Activated naive CD8-positive, alpha-beta T cell (primary cell): ENCODE measurements at regions not wholly inside any gene's neighbourhood (a gene's known extent, or its start where the extent isn't known, plus 50 kb on each side); places are given as distances from the start of the nearest gene placed in this dataset.

Experiments used
- H3K27ac Mint-ChIP-seq: one replicate; pipeline ENCODE4 v1.8.0; 2021; ENCODE audit warnings: mixed read lengths
- H3K27me3 Mint-ChIP-seq: one replicate; pipeline ENCODE4 v1.8.0; 2021; ENCODE audit warnings: mixed read lengths
- H3K36me3 Mint-ChIP-seq: one replicate; pipeline ENCODE4 v1.8.0; 2021; ENCODE audit warnings: mixed read lengths
- H3K4me1 Mint-ChIP-seq: one replicate; pipeline ENCODE4 v1.8.0; 2021; ENCODE audit warnings: low read depth, mixed read lengths
- H3K4me3 Mint-ChIP-seq: one replicate; pipeline ENCODE4 v1.8.0; 2021; ENCODE audit warnings: mild to moderate bottlenecking, mixed read lengths
- H3K9me3 Mint-ChIP-seq: one replicate; pipeline ENCODE4 v1.8.0; 2021; ENCODE audit warnings: low read depth, mixed read lengths

DNA sequence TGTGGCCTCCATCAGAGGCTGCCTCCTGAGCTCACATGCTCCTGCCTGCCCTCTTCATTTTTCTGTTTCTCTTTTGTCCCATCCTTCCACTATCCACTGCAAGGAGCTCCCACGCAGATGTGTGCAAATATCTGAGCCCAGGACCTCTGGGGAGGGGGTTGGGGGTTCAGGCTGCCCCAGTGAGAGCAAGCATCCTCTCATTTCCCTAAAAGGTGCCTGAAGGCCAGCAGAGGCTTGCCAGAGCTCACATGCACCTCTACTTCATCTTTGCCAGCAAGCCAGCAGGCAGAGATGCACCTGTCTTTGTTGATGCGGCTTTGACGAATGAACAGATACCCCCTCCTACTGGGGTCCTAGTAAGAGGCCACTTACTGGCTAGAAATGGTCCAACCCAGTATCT lies 128.8 kb downstream of the FGF9 start:
- Mint-ChIP-seq H3K4me1 (no peaks in the 10 kb centered on the region), H3K9me3 (no peaks in the 10 kb centered on the region), H3K27ac (no peak overlapping the region), H3K4me3 (no peak overlapping the region), H3K36me3 (no peaks in the 10 kb centered on the region), H3K27me3 (peaks cover 4% of the 10 kb centered on the region)

DNA sequence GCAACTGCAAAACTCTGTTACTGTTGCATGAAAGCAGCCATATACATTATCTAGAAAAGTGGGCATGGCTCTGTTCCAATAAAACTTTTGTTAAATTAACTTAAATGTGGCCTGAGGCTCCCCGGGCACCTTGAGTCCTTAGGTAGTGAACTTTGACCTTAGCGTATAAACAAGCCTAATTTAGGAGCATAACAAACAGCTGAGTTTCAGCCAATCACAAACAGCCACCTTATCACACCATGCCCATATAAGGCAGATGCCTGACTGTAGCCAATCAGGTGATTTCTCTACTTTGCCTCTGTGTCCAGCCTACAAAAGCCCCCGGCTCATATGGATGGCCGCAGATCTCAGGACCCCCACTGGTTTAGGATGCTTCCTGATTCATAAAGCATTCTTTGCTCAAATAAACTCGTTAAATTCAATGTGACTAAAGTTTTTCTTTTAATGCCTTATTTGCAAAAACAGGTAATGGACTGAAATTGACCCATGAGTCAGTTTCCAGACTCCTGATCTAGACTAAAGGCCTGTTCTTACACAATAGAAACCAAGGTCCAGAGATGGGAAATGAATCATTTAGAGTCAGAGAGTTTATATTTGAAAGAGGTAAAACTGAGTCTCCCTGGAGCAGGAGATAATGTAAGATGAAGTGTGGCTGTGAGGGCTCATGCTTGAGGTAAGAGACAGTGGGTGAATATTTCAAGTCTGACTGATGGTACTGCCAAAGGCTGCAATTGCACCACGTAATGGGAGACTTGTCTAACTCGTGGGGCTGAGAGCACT lies 130.2 kb downstream of the FGF9 start:
- no peaks in the 10 kb centered on the region for H3K9me3 Mint-ChIP-seq

DNA sequence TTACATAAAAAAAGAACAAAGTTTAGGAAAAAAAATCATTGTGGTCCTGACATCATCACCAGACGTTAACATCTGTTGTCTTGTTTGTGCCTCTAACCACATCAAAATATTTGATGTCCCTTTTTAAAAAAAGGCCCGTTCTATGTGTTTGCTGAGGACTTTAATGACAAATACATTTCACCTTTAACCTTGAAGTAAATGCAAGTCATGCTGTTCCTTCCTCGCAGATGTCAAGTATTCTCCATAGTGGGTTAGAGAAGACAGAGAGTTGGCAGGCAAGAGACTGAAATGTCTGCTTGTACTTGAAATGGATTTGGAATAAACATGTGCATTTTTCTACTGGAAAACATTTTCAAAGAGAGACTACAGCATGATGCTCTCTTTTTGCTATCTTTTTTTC lies 134.9 kb downstream of the FGF9 start:
- Mint-ChIP-seq H3K9me3 (no peaks in the 10 kb centered on the region), H3K36me3 (peaks cover 2% of the 10 kb centered on the region), H3K4me3 (no peak overlapping the region), H3K27ac (no peak overlapping the region), H3K4me1 (no peaks in the 10 kb centered on the region), H3K27me3 (peaks cover 10% of the 10 kb centered on the region)

More for the DNA sequence above, 130.2 kb downstream of the FGF9 start:
- no peaks in the 10 kb centered on the region for H3K36me3 Mint-ChIP-seq
- no peak overlapping the region for H3K27ac Mint-ChIP-seq
- peaks cover 4% of the 10 kb centered on the region for H3K27me3 Mint-ChIP-seq
- H3K4me3 Mint-ChIP-seq: no peak overlapping the region
- H3K4me1 Mint-ChIP-seq: no peaks in the 10 kb centered on the region

DNA sequence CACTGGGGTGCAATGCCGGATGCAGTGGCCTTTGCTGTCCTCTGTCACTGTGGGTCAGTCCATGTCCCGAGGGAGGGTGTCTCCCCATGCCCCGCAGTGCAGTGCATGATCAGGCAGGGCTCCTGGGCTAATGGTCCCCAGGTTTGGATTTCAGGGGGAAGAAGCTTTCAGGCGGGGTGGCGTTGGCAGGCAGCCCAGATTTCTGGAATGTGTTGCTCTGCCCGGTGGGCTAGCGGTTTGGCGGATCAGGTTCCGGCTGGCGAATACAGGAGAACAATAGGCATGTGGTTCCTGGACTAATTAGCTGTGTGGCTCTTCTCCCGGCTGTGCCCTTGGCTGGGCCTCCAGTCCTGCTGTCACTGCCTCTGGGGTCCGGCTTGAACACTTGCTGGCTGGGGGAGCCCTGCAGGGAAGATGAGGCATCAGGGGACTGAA lies 141.3 kb downstream of the FGF9 start:
- H3K9me3 Mint-ChIP-seq: no peaks in the 10 kb centered on the region
- H3K4me3 Mint-ChIP-seq: no peak overlapping the region
- H3K36me3 Mint-ChIP-seq: peaks cover 2% of the 10 kb centered on the region
- H3K27me3 Mint-ChIP-seq: peaks cover 7% of the 10 kb centered on the region
- H3K4me1 Mint-ChIP-seq: no peaks in the 10 kb centered on the region
- no peak overlapping the region for H3K27ac Mint-ChIP-seq

DNA sequence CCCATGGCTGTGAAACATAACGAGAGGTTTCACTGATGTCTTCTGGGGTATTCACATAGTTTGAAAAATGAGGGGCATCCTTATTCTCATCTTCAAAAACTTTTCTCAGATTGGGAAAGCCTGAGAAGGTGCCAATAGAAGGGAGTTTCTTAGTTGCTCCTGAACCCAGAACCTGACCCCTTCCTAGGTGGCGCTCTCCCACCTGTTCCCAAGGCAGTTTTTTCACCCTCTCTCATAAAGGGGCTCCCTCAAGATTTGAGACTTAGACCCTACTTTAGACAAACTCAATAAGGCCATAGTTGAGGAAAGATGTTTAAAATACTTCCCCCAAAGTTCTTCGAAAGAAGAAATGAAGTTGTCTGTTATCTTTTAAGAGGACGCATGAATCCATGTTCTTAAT lies 142.2 kb downstream of the FGF9 start:
- Mint-ChIP-seq H3K9me3 (no peaks in the 10 kb centered on the region), H3K4me1 (no peaks in the 10 kb centered on the region), H3K27ac (no peak overlapping the region), H3K27me3 (peaks cover 4% of the 10 kb centered on the region), H3K36me3 (no peaks in the 10 kb centered on the region), H3K4me3 (no peak overlapping the region)

DNA sequence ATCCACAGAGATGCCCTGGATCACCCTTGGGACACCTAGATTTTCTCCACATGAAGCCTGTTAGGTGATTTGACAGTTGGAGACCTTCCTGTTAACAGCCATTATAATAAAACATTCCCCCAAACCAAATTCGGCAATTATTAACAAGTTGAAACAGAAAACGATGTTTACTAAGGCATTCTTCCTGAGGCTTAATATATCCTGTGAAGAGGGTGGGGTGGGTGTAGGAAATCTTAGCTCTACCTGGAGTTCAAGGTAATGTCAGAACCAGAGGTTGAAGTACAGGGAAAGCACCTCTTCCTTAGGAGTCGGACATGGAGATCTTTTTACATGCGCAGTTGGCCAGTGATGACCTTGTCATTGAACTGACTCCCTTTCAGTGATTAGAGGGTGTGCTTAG lies 143.0 kb downstream of the FGF9 start:
- H3K27ac Mint-ChIP-seq: no peak overlapping the region
- no peaks in the 10 kb centered on the region for H3K9me3 Mint-ChIP-seq
- no peaks in the 10 kb centered on the region for H3K4me1 Mint-ChIP-seq
- no peak overlapping the region for H3K4me3 Mint-ChIP-seq
- H3K36me3 Mint-ChIP-seq: no peaks in the 10 kb centered on the region
- peaks cover 4% of the 10 kb centered on the region for H3K27me3 Mint-ChIP-seq

DNA sequence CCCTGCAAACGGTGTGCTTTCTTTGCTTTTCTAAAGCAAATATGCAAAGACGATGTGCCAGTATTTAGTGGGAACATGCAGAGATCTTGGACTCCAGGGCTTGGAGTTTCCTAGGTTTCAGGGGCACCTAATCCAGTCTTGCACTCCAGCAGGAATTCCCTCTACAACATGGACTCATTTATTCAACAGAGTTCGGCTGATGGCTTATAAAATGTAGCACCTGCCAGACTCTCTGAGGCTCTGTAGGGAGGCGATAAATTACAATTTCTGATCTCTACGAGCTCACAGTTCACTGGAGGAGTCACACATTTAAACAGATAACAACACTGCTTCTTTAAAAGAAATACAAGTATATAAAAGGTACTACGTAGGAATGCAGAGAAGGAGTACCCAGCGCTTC lies 143.7 kb downstream of the FGF9 start:
- Mint-ChIP-seq H3K9me3 (no peaks in the 10 kb centered on the region), H3K27me3 (peaks cover 4% of the 10 kb centered on the region), H3K4me1 (no peaks in the 10 kb centered on the region), H3K36me3 (no peaks in the 10 kb centered on the region), H3K27ac (no peak overlapping the region), H3K4me3 (no peak overlapping the region)

DNA sequence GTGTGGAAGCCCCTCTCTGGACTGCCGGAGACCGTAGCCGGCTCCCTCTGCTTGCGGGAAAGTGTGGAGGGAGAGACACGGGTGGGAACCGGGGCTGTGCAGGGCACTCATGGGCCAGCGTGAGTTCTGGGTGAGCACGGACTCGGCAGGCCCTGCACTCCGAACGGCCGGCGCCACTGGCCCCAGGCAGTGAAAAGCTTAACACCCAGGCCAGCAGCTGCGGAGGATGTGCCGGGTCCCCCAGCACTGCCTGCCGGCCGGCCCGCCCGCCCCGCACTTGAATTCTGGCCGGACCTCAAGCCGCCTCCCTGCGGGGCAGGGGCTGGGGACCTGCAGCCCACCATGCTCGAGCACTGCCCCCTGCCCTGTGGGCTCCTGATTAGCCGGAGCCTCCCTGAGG lies 147.0 kb downstream of the FGF9 start:
- Mint-ChIP-seq H3K9me3 (no peaks in the 10 kb centered on the region), H3K27me3 (no peaks in the 10 kb centered on the region), H3K27ac (no peak overlapping the region), H3K36me3 (no peaks in the 10 kb centered on the region), H3K4me1 (no peaks in the 10 kb centered on the region), H3K4me3 (no peak overlapping the region)

DNA sequence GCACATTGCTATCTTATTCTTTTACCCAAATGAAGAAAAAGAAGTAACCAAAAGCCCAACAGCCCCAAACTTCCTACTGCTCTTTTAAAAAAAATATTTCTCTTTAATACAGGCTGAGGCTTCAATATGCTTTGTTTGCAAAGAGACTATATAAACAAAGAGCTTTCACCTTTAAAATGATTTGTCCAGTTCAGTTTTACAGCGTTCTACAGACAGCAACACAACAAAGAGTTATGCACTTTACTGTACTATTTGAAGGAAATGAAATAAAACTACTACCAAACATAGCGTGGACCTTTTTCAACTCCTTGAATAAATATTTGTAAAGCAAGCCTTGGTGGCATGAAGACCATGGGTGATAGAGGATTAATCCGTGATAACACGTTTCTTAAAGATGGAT lies 151.2 kb downstream of the FGF9 start:
- no peaks in the 10 kb centered on the region for H3K9me3 Mint-ChIP-seq
- no peak overlapping the region for H3K4me3 Mint-ChIP-seq
- no peaks in the 10 kb centered on the region for H3K4me1 Mint-ChIP-seq
- no peak overlapping the region for H3K27ac Mint-ChIP-seq
- no peaks in the 10 kb centered on the region for H3K27me3 Mint-ChIP-seq
- H3K36me3 Mint-ChIP-seq: no peaks in the 10 kb centered on the region

DNA sequence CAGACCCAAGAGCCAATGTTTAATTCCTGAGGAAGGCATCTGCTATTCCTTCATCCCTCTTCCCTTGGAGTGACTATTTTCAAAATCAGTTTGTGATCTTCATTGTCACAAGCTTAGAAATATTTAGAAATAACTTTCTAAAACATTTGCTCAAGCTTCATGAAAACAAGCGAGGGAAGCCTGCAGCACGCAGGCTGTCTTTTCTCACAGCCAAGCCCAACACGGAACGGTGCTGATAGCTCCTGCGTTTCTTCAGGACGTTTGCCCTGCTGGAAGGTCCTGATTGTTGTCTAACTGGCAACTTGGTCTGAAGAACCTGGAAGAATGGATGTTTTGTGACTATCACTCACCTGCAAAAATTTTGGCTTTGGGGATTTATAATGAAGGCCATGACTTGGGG lies 152.5 kb downstream of the FGF9 start:
- Mint-ChIP-seq H3K4me1 (no peaks in the 10 kb centered on the region), H3K27me3 (no peaks in the 10 kb centered on the region), H3K27ac (no peak overlapping the region), H3K4me3 (no peak overlapping the region), H3K36me3 (no peaks in the 10 kb centered on the region), H3K9me3 (no peaks in the 10 kb centered on the region)

DNA sequence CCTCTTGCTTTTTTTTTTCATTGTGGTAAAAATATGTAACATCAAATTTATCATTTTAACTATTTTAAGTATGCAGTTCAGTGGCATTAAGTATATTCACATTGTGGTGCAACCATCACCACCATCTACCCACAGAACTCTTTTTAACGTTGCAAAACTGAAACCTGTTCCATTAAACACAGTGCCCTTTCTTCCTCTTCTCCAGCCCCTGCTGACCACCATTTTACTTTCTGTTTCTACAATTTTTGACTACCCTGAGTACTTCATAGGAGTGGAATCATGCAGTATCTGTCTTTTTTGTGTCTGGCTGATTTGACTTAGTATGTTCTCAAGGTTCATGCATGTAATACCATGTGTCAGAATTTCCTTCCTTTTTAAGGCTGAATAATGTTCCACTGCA lies 153.1 kb downstream of the FGF9 start:
- Mint-ChIP-seq H3K4me1 (no peaks in the 10 kb centered on the region), H3K27me3 (no peaks in the 10 kb centered on the region), H3K36me3 (no peaks in the 10 kb centered on the region), H3K9me3 (no peaks in the 10 kb centered on the region), H3K27ac (no peak overlapping the region), H3K4me3 (no peak overlapping the region)

DNA sequence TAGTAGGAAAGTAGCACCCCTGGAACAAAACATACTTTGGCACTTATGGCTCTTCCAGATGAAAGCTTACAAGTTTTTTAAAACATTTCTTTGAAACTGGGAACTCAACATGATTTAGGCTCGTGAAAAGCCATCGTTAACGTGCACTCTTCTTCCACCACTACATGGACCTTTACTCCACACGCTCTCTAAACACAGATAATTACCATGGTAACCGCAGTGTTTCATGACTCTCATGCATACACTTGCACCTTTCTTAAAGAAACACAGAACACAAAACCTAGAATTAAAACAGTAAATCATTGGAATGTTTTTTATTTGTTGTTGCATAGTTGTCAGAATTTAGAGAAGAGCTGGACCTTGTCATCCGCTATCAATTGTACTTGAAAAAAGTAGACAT lies 154.3 kb downstream of the FGF9 start:
- H3K4me1 Mint-ChIP-seq: no peaks in the 10 kb centered on the region
- H3K9me3 Mint-ChIP-seq: no peaks in the 10 kb centered on the region
- H3K36me3 Mint-ChIP-seq: no peaks in the 10 kb centered on the region
- H3K27me3 Mint-ChIP-seq: no peaks in the 10 kb centered on the region
- no peak overlapping the region for H3K27ac Mint-ChIP-seq
- H3K4me3 Mint-ChIP-seq: no peak overlapping the region

DNA sequence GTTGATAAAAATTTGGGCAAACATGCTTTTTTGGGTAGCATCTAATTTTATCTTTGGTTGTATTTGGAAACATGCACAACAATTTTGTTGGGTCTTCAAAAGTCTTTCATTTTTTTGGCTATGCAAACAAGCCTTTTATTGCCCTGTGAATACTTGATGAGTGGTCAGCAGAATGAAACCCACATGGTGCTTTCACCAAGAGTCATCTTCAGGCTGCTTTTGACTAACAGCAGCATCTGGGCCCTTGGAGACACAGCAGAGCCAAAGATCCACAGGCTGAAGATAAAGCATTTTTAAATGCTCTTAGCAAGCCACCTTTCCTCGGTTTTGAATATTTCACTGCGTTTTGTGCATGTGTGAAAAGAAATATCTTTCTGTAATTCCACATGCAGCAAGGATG lies 154.9 kb downstream of the FGF9 start:
- H3K27ac Mint-ChIP-seq: no peak overlapping the region
- no peaks in the 10 kb centered on the region for H3K27me3 Mint-ChIP-seq
- H3K4me3 Mint-ChIP-seq: no peak overlapping the region
- H3K36me3 Mint-ChIP-seq: no peaks in the 10 kb centered on the region
- no peaks in the 10 kb centered on the region for H3K9me3 Mint-ChIP-seq
- no peaks in the 10 kb centered on the region for H3K4me1 Mint-ChIP-seq

DNA sequence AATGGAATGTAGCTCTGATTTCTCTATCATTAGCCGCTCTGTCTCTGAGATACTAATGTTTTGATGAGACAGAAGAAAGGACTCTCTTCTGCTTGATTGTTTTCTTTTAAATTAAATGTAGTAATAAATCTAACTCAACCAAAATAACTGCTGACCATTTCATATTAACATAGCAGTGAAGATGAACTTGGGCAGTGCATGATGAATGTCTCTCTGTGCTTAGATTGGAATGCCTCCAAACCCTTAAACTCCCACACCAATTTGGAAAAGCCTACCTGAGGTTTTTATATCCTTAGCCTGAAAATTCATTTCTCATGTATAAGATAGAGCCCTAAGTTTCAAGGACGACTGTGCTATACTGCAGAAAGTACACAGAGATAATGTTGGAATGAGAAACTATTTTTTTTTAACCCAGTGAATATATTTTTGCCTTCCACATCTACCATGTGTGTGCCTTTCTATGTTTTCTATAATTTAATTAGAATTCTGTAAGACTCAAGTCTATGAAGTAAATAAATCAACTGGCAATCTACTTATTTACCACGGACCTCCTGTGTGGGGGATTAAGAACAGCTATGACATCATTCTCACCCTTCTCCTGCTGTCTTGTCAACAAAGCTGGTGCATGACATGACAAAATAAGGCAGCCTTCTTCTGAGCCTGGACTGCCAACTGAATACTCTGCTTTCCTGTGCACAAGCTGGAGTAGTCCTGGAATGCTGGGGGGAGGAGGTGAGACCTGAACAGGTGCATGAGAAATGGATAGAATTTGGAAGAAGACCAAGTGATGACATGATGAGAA lies 155.5 kb downstream of the FGF9 start:
- no peak overlapping the region for H3K27ac Mint-ChIP-seq
- H3K27me3 Mint-ChIP-seq: no peaks in the 10 kb centered on the region
- no peaks in the 10 kb centered on the region for H3K4me1 Mint-ChIP-seq
- no peaks in the 10 kb centered on the region for H3K9me3 Mint-ChIP-seq
- no peak overlapping the region for H3K4me3 Mint-ChIP-seq
- no peaks in the 10 kb centered on the region for H3K36me3 Mint-ChIP-seq

DNA sequence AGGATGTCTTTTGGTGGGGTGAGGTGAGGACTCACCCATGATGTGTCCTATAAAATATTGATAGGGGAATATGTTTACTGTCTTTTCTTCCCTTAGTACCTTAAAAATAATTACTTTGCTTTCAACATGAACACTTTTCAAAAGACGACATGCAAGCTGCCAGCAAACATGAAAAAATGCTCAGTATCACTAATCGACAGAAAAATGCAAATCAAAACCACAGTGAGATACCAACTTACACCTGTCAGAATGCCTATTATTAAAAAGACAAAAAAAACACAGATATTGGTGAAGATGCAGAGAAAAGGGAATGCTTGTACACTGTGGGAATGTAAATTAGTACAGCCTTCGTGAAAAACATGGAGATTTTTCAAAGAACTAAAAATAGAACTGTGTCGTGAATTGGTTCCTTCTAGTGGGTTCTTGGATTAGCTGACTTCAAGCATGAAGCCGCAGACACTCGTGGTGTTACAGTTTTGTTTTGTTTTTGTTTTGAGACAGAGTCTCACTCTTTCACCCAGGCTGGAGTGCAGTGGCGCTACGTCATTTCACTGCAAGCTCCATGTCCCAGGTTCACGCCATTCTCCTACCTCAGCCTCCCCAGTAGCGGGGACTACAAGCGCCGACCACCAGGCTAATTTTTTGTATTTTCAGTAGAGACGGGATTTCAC lies 160.9 kb downstream of the FGF9 start:
- no peaks in the 10 kb centered on the region for H3K27me3 Mint-ChIP-seq

More for the DNA sequence above, 160.9 kb downstream of the FGF9 start:
- H3K4me3 Mint-ChIP-seq: no peak overlapping the region
- no peak overlapping the region for H3K27ac Mint-ChIP-seq
- H3K36me3 Mint-ChIP-seq: no peaks in the 10 kb centered on the region
- no peaks in the 10 kb centered on the region for H3K4me1 Mint-ChIP-seq
- H3K9me3 Mint-ChIP-seq: no peaks in the 10 kb centered on the region
